HepG2 (cell line): ENCODE measurements at regions not wholly inside any gene's neighbourhood (a gene's known extent, or its start where the extent isn't known, plus 50 kb on each side); places are given as distances from the start of the nearest gene placed in this dataset.

Source experiments
- ATAC-seq: fragments of 200-7000 bp; cut with Tn5 transposase; 3 replicates; pipeline ENCODE4 v1.9.1; 2020; ENCODE audit warnings: mild to moderate bottlenecking, moderate library complexity
- BruUV-seq: library from RNA; stranded (reverse); fragments of 400-500 nt; replicated peaks from 2 replicates; lab custom pipeline; 2021; lab: Mats Ljungman, UMichigan
- CTCF ChIA-PET: fragments of 300-600 bp; formaldehyde crosslinking; extraction: SDS; loops from one replicate; lab custom pipeline; 2021; ENCODE audit warnings: low total read pairs, inconsistent platforms, low intra/inter-chr PET ratio; lab: Yijun Ruan, JAX
- POLR2A ChIA-PET: fragments of 350-600 bp; sonication (Branson Sonifier 250); formaldehyde crosslinking; loops from one replicate; lab custom pipeline; 2020; ENCODE audit warnings: antibody characterized with exemption, inconsistent platforms; lab: Yijun Ruan, JAX
- DNase-seq: peaks from one replicate; pipeline ENCODE4 v3.0.0-alpha.2; 2015; ENCODE audit warnings: low spot score
- FAIRE-seq: peaks from 3 replicates; lab custom pipeline; 2011; peaks lifted over from hg19 to GRCh38; lab: Jason Lieb, UNC
- H2AFZ ChIP-seq: one replicate; pipeline ENCODE4 v1.6.1; 2011; ENCODE audit warnings: low read length, inconsistent platforms
- H3K27ac ChIP-seq: fragments of 300-600 bp; 3 replicates; pipeline ENCODE4 v1.8.0; 2011; ENCODE audit warnings: mixed run types, mild to moderate bottlenecking, mixed read lengths, low read length, inconsistent platforms; ENCODE audit not compliant: insufficient read depth; ENCODE audit errors: extremely low read length
- H3K27me3 ChIP-seq, 2 experiments: fragments of 200-600 bp in 1 of 2; 2 replicates in 1 of 2; 3 replicates in 1 of 2; pipeline versions ENCODE4 v1.6.0 to v1.8.0; 2011; ENCODE audit warnings: low read length in 2 of 2, mild to moderate bottlenecking in 2 of 2, moderate library complexity in 2 of 2, inconsistent platforms in 1 of 2; ENCODE audit not compliant: insufficient read depth in 2 of 2, control insufficient read depth in 1 of 2
- H3K36me3 ChIP-seq, 2 experiments: fragments of 200-600 bp in 1 of 2; replicated peaks in 1 of 2; 2 replicates in 1 of 2; 3 replicates in 1 of 2; pipeline versions ENCODE4 v1.5.1 to v1.8.0; 2011; ENCODE audit warnings: low read length in 2 of 2, inconsistent platforms in 1 of 2; ENCODE audit not compliant: insufficient read depth in 2 of 2, control insufficient read depth in 1 of 2
- H3K4me1 ChIP-seq: 2 replicates; pipeline ENCODE4 v1.5.1; 2012; ENCODE audit warnings: low read length, inconsistent platforms; ENCODE audit not compliant: insufficient read depth
- H3K4me2 ChIP-seq: 2 replicates; pipeline ENCODE4 v1.6.0; 2011; ENCODE audit warnings: low read depth, low read length, inconsistent platforms
- H3K4me3 ChIP-seq, 3 experiments: fragments of 200-600 bp in 1 of 3; sonication (generic), shearing (Covaris generic) in 1 of 3; replicated peaks in 1 of 3; 2 replicates each; pipeline ENCODE4 v1.5.1; 2011 to 2016; ENCODE audit warnings: low read length in 3 of 3, inconsistent platforms in 2 of 3, low read depth in 2 of 3, mild to moderate bottlenecking in 2 of 3, control low read depth in 1 of 3, mixed read lengths in 1 of 3; ENCODE audit not compliant: insufficient read depth in 1 of 3
- H3K79me2 ChIP-seq: one replicate; pipeline ENCODE4 v1.6.1; 2011; ENCODE audit warnings: low read length, inconsistent platforms; ENCODE audit not compliant: insufficient read depth
- H3K9ac ChIP-seq: 2 replicates; pipeline ENCODE4 v1.6.0; 2011; ENCODE audit warnings: mild to moderate bottlenecking, low read depth, low read length, inconsistent platforms; ENCODE audit not compliant: insufficient read depth
- H3K9me3 ChIP-seq: 2 replicates; pipeline ENCODE4 v1.5.1; 2012; ENCODE audit warnings: mild to moderate bottlenecking, low read length
- H4K20me1 ChIP-seq: 2 replicates; pipeline ENCODE4 v1.6.0; 2011; ENCODE audit warnings: inconsistent platforms, mild to moderate bottlenecking, low read length, moderate library complexity; ENCODE audit not compliant: insufficient read depth
- ATF3 ChIP-seq: sonication (generic); formaldehyde crosslinking; IDR thresholded peaks from 2 replicates; pipeline ENCODE4 v1.4.0; 2020; ENCODE audit warnings: missing genetic modification reagents
- HCFC1 ChIP-seq: fragments of 150-350 bp; IDR thresholded peaks from 2 replicates; pipeline ENCODE4 v1.6.1; 2014; ENCODE audit warnings: low read depth, low read length
- NRL ChIP-seq: sonication (generic); formaldehyde crosslinking; IDR thresholded peaks from 2 replicates; pipeline ENCODE4 v1.5.0; 2020; ENCODE audit warnings: missing genetic modification reagents, mild to moderate bottlenecking, moderate library complexity, borderline replicate concordance
- SP4 ChIP-seq: sonication (generic); formaldehyde crosslinking; IDR thresholded peaks from 2 replicates; pipeline ENCODE4 v1.8.1; 2023; ENCODE audit warnings: mild to moderate bottlenecking, missing genetic modification reagents
- TRIM22 ChIP-seq: fragments of 450-650 bp; IDR thresholded peaks from 2 replicates; pipeline ENCODE4 v1.6.1; 2017
- ZBTB10 ChIP-seq: sonication (generic); formaldehyde crosslinking; IDR thresholded peaks from 2 replicates; pipeline ENCODE4 v1.4.0; 2020; ENCODE audit warnings: missing genetic modification reagents, borderline replicate concordance
- ZBTB21 ChIP-seq: sonication (generic); formaldehyde crosslinking; IDR thresholded peaks from 2 replicates; pipeline ENCODE4 v1.4.0; 2020; ENCODE audit warnings: missing genetic modification reagents
- ZBTB43 ChIP-seq: sonication (generic); formaldehyde crosslinking; conservative IDR thresholded peaks from 2 replicates; pipeline ENCODE4 v1.4.0; 2020; ENCODE audit warnings: missing genetic modification reagents
- ZC3H4 ChIP-seq: sonication (generic); formaldehyde crosslinking; IDR thresholded peaks from 2 replicates; pipeline ENCODE4 v1.4.0; 2020; ENCODE audit warnings: missing genetic modification reagents, borderline replicate concordance
- ZNF230 ChIP-seq: sonication (generic); formaldehyde crosslinking; IDR thresholded peaks from 2 replicates; pipeline ENCODE4 v1.4.0; 2020; ENCODE audit warnings: mild to moderate bottlenecking, missing genetic modification reagents
- ZNF335 ChIP-seq: sonication (generic); formaldehyde crosslinking; IDR thresholded peaks from 2 replicates; pipeline ENCODE4 v1.4.0; 2020; ENCODE audit warnings: missing genetic modification reagents
- ZNF343 ChIP-seq: sonication (generic); formaldehyde crosslinking; IDR thresholded peaks from 2 replicates; pipeline ENCODE4 v1.4.0; 2020; ENCODE audit warnings: mild to moderate bottlenecking, missing genetic modification reagents
- ZNF496 ChIP-seq: sonication (generic); formaldehyde crosslinking; IDR thresholded peaks from 2 replicates; pipeline ENCODE4 v1.8.1; 2023; ENCODE audit warnings: mild to moderate bottlenecking, moderate library complexity, missing genetic modification reagents; ENCODE audit not compliant: insufficient replicate concordance
- ZNF550 ChIP-seq: sonication (generic); formaldehyde crosslinking; IDR thresholded peaks from 2 replicates; pipeline ENCODE4 v1.4.0; 2020; ENCODE audit warnings: mild to moderate bottlenecking, missing genetic modification reagents, borderline replicate concordance
- ZNF781 ChIP-seq: sonication (generic); formaldehyde crosslinking; IDR thresholded peaks from 2 replicates; pipeline ENCODE4 v1.5.1; 2020; ENCODE audit warnings: borderline replicate concordance, mild to moderate bottlenecking, missing genetic modification reagents; ENCODE audit errors: not compliant biosample characterization
- WGBS: methylation state at CpG from one replicate; pipeline ENCODE4 v1.1.6; 2017; ENCODE audit warnings: low lambda C conversion rate; 5-methylcytosine and 5-hydroxymethylcytosine counted together
- in situ Hi-C: cut with HindIII; loops from 2 replicates; pipeline ENCODE4 v1.10.0; 2017; ENCODE audit warnings: low pct_unique_long_range_greater_than_20kb; ENCODE audit not compliant: extremely low pct_ligation_motif_present
- intact Hi-C: fragments of 100-400 bp; cut with micrococcal nuclease; formaldehyde crosslinking; loops from one replicate; pipeline ENCODE4 v1.10.0; 2022; ENCODE audit not compliant: unreplicated experiment

- no peak overlapping the region for H3K27ac ChIP-seq
These were observed 243.6 kb downstream of the SIPA1L2 start for GRCh38 chr1:232386294-232386693.

GRCh38 chr1:232385221-232385620, 244.7 kb downstream of the SIPA1L2 start:
- Histone ChIP-seq H4K20me1 (no peaks in the 10 kb centered on the region), H3K36me3 (no peaks in the 10 kb centered on the region), H3K9ac (no peak overlapping the region), H2AFZ (no peak overlapping the region), H3K79me2 (no peaks in the 10 kb centered on the region), H3K4me3 (no peak overlapping the region), H3K4me2 (no peak overlapping the region), H3K27me3 (peaks cover 0 to 1% of the 10 kb centered on the region in 2 experiments; a peak in 2 of 5 replicates), H3K27ac (no peak overlapping the region), H3K9me3 (no peaks in the 10 kb centered on the region), H3K4me1 (no peaks in the 10 kb centered on the region)
- FAIRE-seq, result no peak
- in situ Hi-C loops (no loop called here), intact Hi-C loops (loop anchor here (2.0 kb wide), 1 partner anchor 60 kb away; no protein-coding TSS in a partner anchor)
- no TSS peak for BruUV-seq
- ATAC-seq, result no peak
- CTCF ChIA-PET, result no interaction called here
- no peak for DNase-seq
- POLR2A ChIA-PET, result no interaction called here
- 8% methylated on average over 10 of the region's 10 CpGs for WGBS
- TF ChIP-seq SP4 (CRISPR knock-in tag) (no peak), ZNF230 (CRISPR knock-in tag) (no peak), ZNF496 (CRISPR knock-in tag) (no peak), ZBTB43 (CRISPR knock-in tag) (no peak), ZBTB21 (no peak), HCFC1 (no peak), ZC3H4 (CRISPR knock-in tag) (no peak), ATF3 (no peak), ZBTB10 (no peak)

More at GRCh38 chr1:232386294-232386693, 243.6 kb downstream of the SIPA1L2 start:
- Histone ChIP-seq H3K36me3 (no peaks in the 10 kb centered on the region), H3K4me2 (no peak overlapping the region), H3K79me2 (no peaks in the 10 kb centered on the region), H3K9ac (no peak overlapping the region)
- in situ Hi-C loops, result no loop called here
- ATAC-seq, result no peak
- no TSS peak for BruUV-seq
- intact Hi-C loops, result no loop called here
- WGBS, result 70% methylated on average over 2 of the region's 9 CpGs
- POLR2A ChIA-PET, result no interaction called here
- FAIRE-seq, result no peak
- TF ChIP-seq NRL (no peak), ZNF550 (CRISPR knock-in tag) (no peak), ZNF781 (CRISPR knock-in tag) (no peak), TRIM22 (no peak), ZNF343 (CRISPR knock-in tag) (no peak), ZNF335 (CRISPR knock-in tag) (no peak)
- TF ChIP-seq, all 625 proteins: peak for 0
- CTCF ChIA-PET, result no interaction called here
- no peaks in the 10 kb centered on the region for H3K9me3 ChIP-seq
- no peaks in the 10 kb centered on the region for H4K20me1 ChIP-seq
- DNase-seq, result no peak
- no peak overlapping the region for H3K4me3 ChIP-seq
- no peaks in the 10 kb centered on the region for H3K4me1 ChIP-seq
- H2AFZ ChIP-seq, result no peak overlapping the region
- peaks cover 0 to 1% of the 10 kb centered on the region in 2 experiments; a peak in 2 of 5 replicates for H3K27me3 ChIP-seq
